Liver (tissue), 8 donors: ENCODE measurements at regions not wholly inside any gene's neighbourhood (a gene's known extent, or its start where the extent isn't known, plus 50 kb on each side); places are given as distances from the start of the nearest gene placed in this dataset.

Experiments
- DNase-seq: peaks from one replicate; pipeline ENCODE4 v3.0.0-alpha.2; 2017; ENCODE audit warnings: low spot score
- H3K27ac ChIP-seq, 2 donors: one replicate each; pipeline ENCODE4 v1.7.0; 2013; ENCODE audit warnings: inconsistent platforms in 2 of 2, low read length in 2 of 2, control low read depth in 1 of 2, low read depth in 1 of 2, mild to moderate bottlenecking in 1 of 2
- H3K27me3 ChIP-seq, 4 donors: one replicate each; pipeline versions ENCODE4 v1.6.1 to v1.7.0; 2013; ENCODE audit warnings: low read length in 3 of 4, inconsistent platforms in 1 of 4, mild to moderate bottlenecking in 1 of 4, moderate library complexity in 1 of 4; ENCODE audit not compliant: control insufficient read depth in 4 of 4, insufficient read depth in 4 of 4
- H3K36me3 ChIP-seq, 4 donors: one replicate each; pipeline versions ENCODE4 v1.6.1 to v1.7.0; 2013; ENCODE audit warnings: low read length in 3 of 4, mild to moderate bottlenecking in 3 of 4, low read depth in 1 of 4, moderate library complexity in 1 of 4; ENCODE audit not compliant: control insufficient read depth in 4 of 4, insufficient read depth in 3 of 4
- H3K4me1 ChIP-seq, 4 donors: one replicate each; pipeline versions ENCODE4 v1.6.1 to v1.7.0; 2013; ENCODE audit warnings: low read length in 3 of 4, mild to moderate bottlenecking in 3 of 4, moderate library complexity in 1 of 4; ENCODE audit not compliant: control insufficient read depth in 4 of 4, insufficient read depth in 4 of 4
- H3K4me3 ChIP-seq, 3 donors: one replicate each; pipeline versions ENCODE4 v1.6.1 to v1.7.0; 2013; ENCODE audit warnings: low read length in 3 of 3, control low read depth in 1 of 3, low read depth in 1 of 3, mild to moderate bottlenecking in 1 of 3
- H3K9ac ChIP-seq, 2 donors: one replicate each; pipeline ENCODE4 v1.7.0; 2013; ENCODE audit warnings: low read length in 2 of 2, mild to moderate bottlenecking in 2 of 2, moderate library complexity in 2 of 2, control low read depth in 1 of 2, low read depth in 1 of 2
- H3K9me3 ChIP-seq, 4 donors: one replicate each; pipeline versions ENCODE4 v1.6.1 to v1.7.0; 2013; ENCODE audit warnings: low read length in 3 of 4; ENCODE audit not compliant: control insufficient read depth in 4 of 4
- CTCF ChIP-seq: fragments of 150-350 bp; IDR thresholded peaks from 2 replicates; pipeline ENCODE4 v1.5.1; 2017; ENCODE audit warnings: improper control_type of control experiment, low read depth, low read length; ENCODE audit not compliant: missing input control
- EGR1 ChIP-seq, 2 donors: IDR thresholded peaks; 2 replicates each; pipeline ENCODE4 v1.6.1; 2016 to 2018; ENCODE audit warnings: antibody characterized with exemption in 2 of 2, low read depth in 2 of 2
- FOXA1 ChIP-seq: IDR thresholded peaks from 2 replicates; pipeline ENCODE4 v1.6.1; 2016; ENCODE audit warnings: antibody characterized with exemption
- FOXA2 ChIP-seq: IDR thresholded peaks from 2 replicates; pipeline ENCODE4 v1.6.1; 2016; ENCODE audit warnings: antibody characterized with exemption
- GABPA ChIP-seq, 2 donors: IDR thresholded peaks in 1 of 2; conservative IDR thresholded peaks in 1 of 2; 2 replicates each; pipeline ENCODE4 v1.6.1; 2016; ENCODE audit warnings: antibody characterized with exemption in 2 of 2, mild to moderate bottlenecking in 1 of 2, moderate library complexity in 1 of 2
- HNF4A ChIP-seq, 2 donors: conservative IDR thresholded peaks; 2 replicates each; pipeline ENCODE4 v1.6.1; 2016; ENCODE audit warnings: antibody characterized with exemption in 2 of 2, mild to moderate bottlenecking in 2 of 2
- HNF4G ChIP-seq: IDR thresholded peaks from 2 replicates; pipeline ENCODE4 v1.6.1; 2016; ENCODE audit warnings: antibody characterized with exemption
- JUND ChIP-seq, 2 donors: IDR thresholded peaks; 2 replicates each; pipeline ENCODE4 v1.6.1; 2016; ENCODE audit warnings: antibody characterized with exemption in 2 of 2
- MAX ChIP-seq: IDR thresholded peaks from 2 replicates; pipeline ENCODE4 v1.6.1; 2016; ENCODE audit warnings: antibody characterized with exemption
- NR2F2 ChIP-seq: IDR thresholded peaks from 2 replicates; pipeline ENCODE4 v1.6.1; 2016; ENCODE audit warnings: antibody characterized with exemption
- RAD21 ChIP-seq, 2 donors: IDR thresholded peaks; 2 replicates each; pipeline ENCODE4 v1.6.1; 2016; ENCODE audit warnings: antibody characterized with exemption in 2 of 2, mild to moderate bottlenecking in 2 of 2
- REST ChIP-seq: IDR thresholded peaks from 2 replicates; pipeline ENCODE4 v1.6.1; 2016; ENCODE audit warnings: antibody characterized with exemption, mild to moderate bottlenecking
- RXRA ChIP-seq, 2 donors: IDR thresholded peaks; 2 replicates each; pipeline ENCODE4 v1.6.1; 2017 to 2018; ENCODE audit warnings: antibody characterized with exemption in 2 of 2, mild to moderate bottlenecking in 1 of 2
- SP1 ChIP-seq: IDR thresholded peaks from 2 replicates; pipeline ENCODE4 v1.6.1; 2018; ENCODE audit warnings: antibody characterized with exemption, mild to moderate bottlenecking
- TAF1 ChIP-seq: conservative IDR thresholded peaks from 2 replicates; pipeline ENCODE4 v1.6.1; 2016; ENCODE audit warnings: antibody characterized with exemption, mild to moderate bottlenecking
- YY1 ChIP-seq: IDR thresholded peaks from 2 replicates; pipeline ENCODE4 v1.6.1; 2016; ENCODE audit warnings: antibody characterized with exemption, mild to moderate bottlenecking
- ZBTB33 ChIP-seq: IDR thresholded peaks from 2 replicates; pipeline ENCODE4 v1.6.1; 2016; ENCODE audit warnings: antibody characterized with exemption
- WGBS: extraction: QIAGEN DNeasy Blood & Tissue Kit; methylation state at CpG from one replicate; pipeline ENCODE4 v1.1.7; 2013; 5-methylcytosine and 5-hydroxymethylcytosine counted together
- TF ChIP-seq, protein P1 (sequence below): IDR thresholded peaks from 2 replicates; pipeline ENCODE4 v1.6.1; 2016; ENCODE audit warnings: antibody characterized with exemption
- donor health status: healthy.
- donor health status: healthy.
- donor health status: healthy.
- donor health status: healthy.
- donor health status: healthy.

DNA sequence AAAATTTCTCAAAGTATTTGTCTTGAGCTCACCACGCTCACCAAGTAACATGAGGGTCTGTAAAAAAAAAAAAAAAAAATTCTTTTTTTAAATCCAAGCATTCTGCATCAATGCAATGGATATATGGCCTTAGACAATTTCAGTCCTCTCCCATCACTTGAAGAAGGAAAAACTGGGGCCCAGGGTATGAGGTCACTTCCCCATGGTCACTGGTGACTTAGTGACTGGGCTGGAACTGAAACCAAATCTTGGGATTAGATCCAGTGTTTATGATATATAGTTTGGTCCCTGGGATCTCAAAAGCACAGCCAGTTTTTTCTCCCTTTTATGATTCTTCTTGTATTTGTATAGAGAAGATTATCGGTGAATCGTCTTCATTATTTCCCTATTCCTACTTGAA is 477.9 kb upstream of the TNP1 start:
- Histone ChIP-seq H3K27ac (no peak overlapping the region), H3K9ac (no peak overlapping the region), H3K4me1 (no peaks in the 10 kb centered on the region), H3K4me3 (no peak overlapping the region), H3K36me3 (no peaks in the 10 kb centered on the region), H3K27me3 (no peaks in the 10 kb centered on the region), H3K9me3 (no peaks in the 10 kb centered on the region)
- TF ChIP-seq FOXA1, result no peak
- TF ChIP-seq RAD21 (IDR thresholded peaks at IDR 0.05), result no peak
- TF ChIP-seq, protein P1, sequence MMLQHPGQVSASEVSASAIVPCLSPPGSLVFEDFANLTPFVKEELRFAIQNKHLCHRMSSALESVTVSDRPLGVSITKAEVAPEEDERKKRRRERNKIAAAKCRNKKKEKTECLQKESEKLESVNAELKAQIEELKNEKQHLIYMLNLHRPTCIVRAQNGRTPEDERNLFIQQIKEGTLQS, result no peak
- no peak for TF ChIP-seq REST
- no peak for TF ChIP-seq MAX
- TF ChIP-seq YY1, result no peak
- TF ChIP-seq GABPA (IDR thresholded peaks at IDR 0.05 in 1 of 2, conservative IDR thresholded peaks at IDR 0.05 in 1 of 2), result no peak
- TF ChIP-seq ZBTB33, result no peak
- TF ChIP-seq HNF4G, result no peak
- TF ChIP-seq TAF1, result no peak
- TF ChIP-seq FOXA2, result no peak
- TF ChIP-seq NR2F2, result no peak
- TF ChIP-seq CTCF, result no peak
- TF ChIP-seq RXRA (IDR thresholded peaks at IDR 0.05), result no peak
- no peak for TF ChIP-seq EGR1 (IDR thresholded peaks at IDR 0.05; ENCODE audit: low read depth in 2 of 2)
- no peak for TF ChIP-seq HNF4A (conservative IDR thresholded peaks at IDR 0.05)
- no peak for TF ChIP-seq SP1
- no peak for TF ChIP-seq JUND (IDR thresholded peaks at IDR 0.05)
- no peak for DNase-seq
- WGBS, result 95% methylated on average over 3 of the region's 3 CpGs
